ENCODE measurements at regions not wholly inside any gene's neighbourhood (a gene's known extent, or its start where the extent isn't known, plus 50 kb on each side); places are given as distances from the start of the nearest gene placed in this dataset.

DNA sequence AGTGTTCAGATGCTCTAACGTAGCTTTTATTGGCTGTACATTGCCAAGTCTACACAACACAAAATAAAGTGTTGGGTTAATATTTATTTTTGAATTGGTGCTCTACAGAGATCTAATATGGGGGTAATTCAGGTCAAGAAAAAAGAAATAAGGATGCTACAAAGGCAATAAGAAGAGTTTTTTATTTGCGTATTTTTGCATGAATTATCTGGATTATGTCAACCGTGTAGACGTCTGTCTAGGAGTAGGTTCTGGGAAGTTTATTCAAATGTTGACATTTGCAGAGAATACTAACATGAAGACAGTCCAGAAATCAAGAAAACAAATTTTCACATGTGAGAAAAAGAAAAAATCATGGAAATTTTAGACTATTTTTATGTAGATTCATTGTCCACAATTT, 876.7 kb upstream of the POU3F3 start:
- ATAC-seq = no peak

GRCh38 chr2:103977668-103978067, 876.2 kb upstream of the POU3F3 start:
- TF ChIP-seq, protein P1, sequence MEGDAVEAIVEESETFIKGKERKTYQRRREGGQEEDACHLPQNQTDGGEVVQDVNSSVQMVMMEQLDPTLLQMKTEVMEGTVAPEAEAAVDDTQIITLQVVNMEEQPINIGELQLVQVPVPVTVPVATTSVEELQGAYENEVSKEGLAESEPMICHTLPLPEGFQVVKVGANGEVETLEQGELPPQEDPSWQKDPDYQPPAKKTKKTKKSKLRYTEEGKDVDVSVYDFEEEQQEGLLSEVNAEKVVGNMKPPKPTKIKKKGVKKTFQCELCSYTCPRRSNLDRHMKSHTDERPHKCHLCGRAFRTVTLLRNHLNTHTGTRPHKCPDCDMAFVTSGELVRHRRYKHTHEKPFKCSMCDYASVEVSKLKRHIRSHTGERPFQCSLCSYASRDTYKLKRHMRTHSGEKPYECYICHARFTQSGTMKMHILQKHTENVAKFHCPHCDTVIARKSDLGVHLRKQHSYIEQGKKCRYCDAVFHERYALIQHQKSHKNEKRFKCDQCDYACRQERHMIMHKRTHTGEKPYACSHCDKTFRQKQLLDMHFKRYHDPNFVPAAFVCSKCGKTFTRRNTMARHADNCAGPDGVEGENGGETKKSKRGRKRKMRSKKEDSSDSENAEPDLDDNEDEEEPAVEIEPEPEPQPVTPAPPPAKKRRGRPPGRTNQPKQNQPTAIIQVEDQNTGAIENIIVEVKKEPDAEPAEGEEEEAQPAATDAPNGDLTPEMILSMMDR (IDR thresholded peaks at IDR 0.05) = no peak
- Histone ChIP-seq H3K4me1 (no peaks in the 10 kb centered on the region), H3K9me3 (no peaks in the 10 kb centered on the region), H3K4me3 (no peak overlapping the region), H3K27ac (no peak overlapping the region), H3K27me3 (ENCODE audit: insufficient read depth in 3 of 3, low read length in 2 of 3) (no peaks in the 10 kb centered on the region), H3K36me3 (ENCODE audit: insufficient read depth in 1 of 2, low read depth in 1 of 2) (no peaks in the 10 kb centered on the region)
- intact Hi-C loops (cut with DNase I) = no loop called here
- DNase-seq = no peak
- ATAC-seq = no peak

More for the DNA sequence above, 876.7 kb upstream of the POU3F3 start:
- no peak overlapping the region for H3K27ac ChIP-seq
- intact Hi-C loops (cut with DNase I) = no loop called here
- 87 to 90% (median 88%) methylated on average over 4 of the region's 4 CpGs for WGBS, 3 donors
- no peaks in the 10 kb centered on the region for H3K4me1 ChIP-seq
- no peaks in the 10 kb centered on the region for H3K27me3 ChIP-seq (ENCODE audit: insufficient read depth in 3 of 3, low read length in 2 of 3)
- no peak for DNase-seq
- no peak overlapping the region for H3K4me3 ChIP-seq
- no peaks in the 10 kb centered on the region for H3K36me3 ChIP-seq (ENCODE audit: insufficient read depth in 1 of 2, low read depth in 1 of 2)
- TF ChIP-seq, protein P1 (IDR thresholded peaks at IDR 0.05) = no peak
- H3K9me3 ChIP-seq = no peaks in the 10 kb centered on the region

- 63 to 93% (median 81%) methylated on average over 1 of the region's 1 CpG for WGBS, 3 donors
- intact Hi-C loops (cut with DNase I) = loop anchor here in 1 of 2 donors (5.0 kb wide), 1 partner anchor 262 kb away; no protein-coding TSS in a partner anchor
- ATAC-seq (no peak), DNase-seq (no peak)
- Histone ChIP-seq H3K9me3 (no peaks in the 10 kb centered on the region), H3K27me3 (ENCODE audit: insufficient read depth in 3 of 3, low read length in 2 of 3) (no peaks in the 10 kb centered on the region), H3K27ac (no peak overlapping the region), H3K4me3 (no peak overlapping the region), H3K36me3 (ENCODE audit: insufficient read depth in 1 of 2, low read depth in 1 of 2) (no peaks in the 10 kb centered on the region), H3K4me1 (no peaks in the 10 kb centered on the region)
- TF ChIP-seq, protein P1 (IDR thresholded peaks at IDR 0.05) = no peak
These were observed 873.5 kb upstream of the POU3F3 start for GRCh38 chr2:103980401-103980800.

DNA sequence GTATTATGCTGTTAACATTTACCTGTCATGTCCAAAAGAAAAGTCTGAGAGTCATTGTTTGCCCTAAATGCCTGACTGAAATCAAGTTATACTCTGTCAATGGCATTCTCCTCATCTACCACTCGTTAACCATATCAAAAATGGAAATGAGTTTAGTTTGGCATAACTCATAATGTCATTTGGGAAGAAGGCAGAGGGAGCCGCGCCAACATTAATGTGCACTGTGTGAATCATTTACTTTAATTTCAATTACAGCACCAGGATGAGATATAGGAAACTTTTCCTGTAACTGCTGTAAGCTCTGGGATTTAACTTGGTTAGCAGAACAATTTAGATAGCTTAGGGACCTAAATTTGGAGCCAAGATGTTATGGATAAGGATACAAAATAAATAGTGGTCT, 871.2 kb upstream of the POU3F3 start:
- TF ChIP-seq, protein P1 (IDR thresholded peaks at IDR 0.05) = no peak
- ATAC-seq = no peak
- DNase-seq = no peak

DNA sequence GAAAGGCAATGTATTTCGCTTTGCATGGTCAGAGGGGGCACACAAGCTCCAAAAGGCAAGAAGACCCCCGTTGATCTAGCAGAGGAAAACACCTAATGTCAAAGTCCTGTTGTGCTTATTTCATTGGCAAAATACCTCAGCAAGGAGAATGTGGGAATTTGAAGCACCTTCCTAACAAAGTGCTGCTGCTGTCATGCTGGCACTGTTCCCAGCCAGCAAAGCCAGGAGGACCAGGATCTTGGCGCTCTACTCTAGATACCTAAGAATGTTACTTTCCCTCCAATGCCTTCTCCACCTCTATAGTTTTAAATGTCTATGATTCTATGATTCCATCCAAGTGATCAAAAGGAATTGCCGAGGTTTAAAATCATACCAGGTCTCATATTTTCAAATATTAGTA, 867.9 kb upstream of the POU3F3 start:
- no peak overlapping the region for H3K27ac ChIP-seq
- H3K36me3 ChIP-seq (ENCODE audit: insufficient read depth in 1 of 2, low read depth in 1 of 2) = no peaks in the 10 kb centered on the region
- WGBS, 3 donors = 73 to 83% (median 79%) methylated on average over 4 of the region's 4 CpGs
- TF ChIP-seq, protein P1 (IDR thresholded peaks at IDR 0.05) = no peak
- DNase-seq (no peak), ATAC-seq (no peak)
- no peaks in the 10 kb centered on the region for H3K9me3 ChIP-seq
- H3K4me3 ChIP-seq = no peak overlapping the region
- no peaks in the 10 kb centered on the region for H3K27me3 ChIP-seq (ENCODE audit: insufficient read depth in 3 of 3, low read length in 2 of 3)
- H3K4me1 ChIP-seq = no peaks in the 10 kb centered on the region
- intact Hi-C loops (cut with DNase I) = no loop called here

More for the DNA sequence above, 871.2 kb upstream of the POU3F3 start:
- 85 to 86% (median 85%) methylated on average over 3 of the region's 3 CpGs for WGBS, 3 donors
- no peaks in the 10 kb centered on the region for H3K4me1 ChIP-seq
- no peaks in the 10 kb centered on the region for H3K27me3 ChIP-seq (ENCODE audit: insufficient read depth in 3 of 3, low read length in 2 of 3)
- no peaks in the 10 kb centered on the region for H3K36me3 ChIP-seq (ENCODE audit: insufficient read depth in 1 of 2, low read depth in 1 of 2)
- no peaks in the 10 kb centered on the region for H3K9me3 ChIP-seq
- H3K4me3 ChIP-seq = no peak overlapping the region
- no peak overlapping the region for H3K27ac ChIP-seq
- intact Hi-C loops (cut with DNase I) = loop anchor here in 1 of 2 donors (5.0 kb wide), 1 partner anchor 260 kb away; no protein-coding TSS in a partner anchor

Measured in psoas muscle (tissue), 7 donors.